Activated B cell treated with CpG ODN at 0.5 μM for 24 hours (primary cell): ENCODE measurements at regions not wholly inside any gene's neighbourhood (a gene's known extent, or its start where the extent isn't known, plus 50 kb on each side); places are given as distances from the start of the nearest gene placed in this dataset.

Source experiments
- ATAC-seq: fragments of 200-7000 bp; cut with Tn5 transposase; one replicate; pipeline ENCODE4 v1.10.0; 2021; ENCODE audit warnings: low read depth, mild to moderate bottlenecking, moderate library complexity
- CTCF ChIA-PET: fragments of 350-600 bp; sonication (Branson Sonifier 250); formaldehyde crosslinking; loops from one replicate; lab custom pipeline; 2021; ENCODE audit warnings: antibody characterized with exemption; lab: Charles Lee
- POLR2A ChIA-PET: fragments of 350-600 bp; sonication (Branson Sonifier 250); formaldehyde crosslinking; loops from one replicate; lab custom pipeline; 2021; ENCODE audit warnings: antibody characterized with exemption; lab: Charles Lee
- DNase-seq: peaks from one replicate; pipeline ENCODE4 v3.0.0; 2022
- H3K27ac Mint-ChIP-seq: one replicate; pipeline ENCODE4 v1.8.0; 2020; ENCODE audit warnings: mixed read lengths
- H3K27me3 Mint-ChIP-seq: one replicate; pipeline ENCODE4 v1.8.0; 2021; ENCODE audit warnings: mixed read lengths
- H3K36me3 Mint-ChIP-seq: one replicate; pipeline ENCODE4 v1.8.0; 2021; ENCODE audit warnings: low read depth, mixed read lengths
- H3K4me1 Mint-ChIP-seq: one replicate; pipeline ENCODE4 v1.8.0; 2021; ENCODE audit warnings: mixed read lengths
- H3K4me3 Mint-ChIP-seq: one replicate; pipeline ENCODE4 v1.8.0; 2020; ENCODE audit warnings: mild to moderate bottlenecking, mixed read lengths
- H3K9me3 Mint-ChIP-seq: one replicate; pipeline ENCODE4 v1.8.0; 2020; ENCODE audit warnings: mixed read lengths
- CTCF ChIP-seq: fragments of 200-600 bp; IDR thresholded peaks from one replicate; pipeline ENCODE4 v1.8.0; 2022; ENCODE audit warnings: antibody characterized with exemption, mild to moderate bottlenecking
- intact Hi-C: fragments of 100-400 bp; cut with micrococcal nuclease; formaldehyde crosslinking; loops from one replicate; pipeline ENCODE4 v1.15.1; 2024

- Mint-ChIP-seq H3K36me3 (no peaks in the 10 kb centered on the region), H3K9me3 (no peaks in the 10 kb centered on the region), H3K4me1 (no peaks in the 10 kb centered on the region), H3K27me3 (peaks cover 5% of the 10 kb centered on the region), H3K27ac (no peak overlapping the region), H3K4me3 (no peak overlapping the region)
- ChIA-PET CTCF (no interaction called here), POLR2A (no interaction called here)
- no peak for ATAC-seq
- no peak for TF ChIP-seq CTCF
- intact Hi-C loops: no loop called here
- DNase-seq: no peak
These were observed 393.3 kb upstream of the PRICKLE1 start for GRCh38 chr12:42982828-42983227.

- Mint-ChIP-seq H3K9me3 (no peaks in the 10 kb centered on the region), H3K4me3 (no peak overlapping the region), H3K4me1 (no peaks in the 10 kb centered on the region), H3K27ac (no peak overlapping the region), H3K36me3 (no peaks in the 10 kb centered on the region), H3K27me3 (peaks cover 5% of the 10 kb centered on the region)
- no peak for TF ChIP-seq CTCF
- no peak for ATAC-seq
- intact Hi-C loops: no loop called here
- DNase-seq: no peak
- CTCF ChIA-PET: no interaction called here
- POLR2A ChIA-PET: no interaction called here
These were observed 391.8 kb upstream of the PRICKLE1 start for GRCh38 chr12:42981379-42981778.

GRCh38 chr12:42980441-42980840, 390.9 kb upstream of the PRICKLE1 start:
- H3K27me3 Mint-ChIP-seq: peaks cover 5% of the 10 kb centered on the region
- no peak for TF ChIP-seq CTCF
- no peak overlapping the region for H3K27ac Mint-ChIP-seq
- H3K4me3 Mint-ChIP-seq: no peak overlapping the region
- peaks cover 3% of the 10 kb centered on the region for H3K9me3 Mint-ChIP-seq
- POLR2A ChIA-PET: no interaction called here
- no peaks in the 10 kb centered on the region for H3K36me3 Mint-ChIP-seq
- CTCF ChIA-PET: no interaction called here
- intact Hi-C loops: no loop called here
- no peak for ATAC-seq
- DNase-seq: no peak
- no peaks in the 10 kb centered on the region for H3K4me1 Mint-ChIP-seq

DNA sequence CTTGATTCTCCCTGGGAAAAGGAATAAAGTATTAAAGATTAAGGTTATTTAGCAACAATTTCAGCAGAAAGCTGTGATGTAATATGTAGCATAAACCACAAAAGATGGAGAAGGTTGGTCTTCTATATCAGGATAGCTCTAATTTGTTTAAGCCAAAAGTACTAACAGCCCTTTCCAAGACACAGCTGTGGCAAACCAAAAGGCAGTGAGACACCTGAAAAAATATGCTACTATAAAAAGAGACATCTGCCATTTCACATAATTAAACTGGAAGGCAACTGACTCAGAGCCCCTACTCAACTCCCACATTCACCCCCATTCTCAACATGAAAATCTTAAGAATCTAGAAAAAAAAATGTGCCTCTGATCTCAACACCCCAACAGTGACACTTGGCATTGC, 390.2 kb upstream of the PRICKLE1 start:
- ATAC-seq (no peak), DNase-seq (no peak)
- TF ChIP-seq CTCF: no peak
- CTCF ChIA-PET: no interaction called here
- intact Hi-C loops: no loop called here
- no peak overlapping the region for H3K4me3 Mint-ChIP-seq
- peaks cover 5% of the 10 kb centered on the region for H3K27me3 Mint-ChIP-seq
- no peaks in the 10 kb centered on the region for H3K36me3 Mint-ChIP-seq
- H3K4me1 Mint-ChIP-seq: no peaks in the 10 kb centered on the region
- POLR2A ChIA-PET: no interaction called here
- H3K27ac Mint-ChIP-seq: no peak overlapping the region
- peaks cover 6% of the 10 kb centered on the region for H3K9me3 Mint-ChIP-seq

DNA sequence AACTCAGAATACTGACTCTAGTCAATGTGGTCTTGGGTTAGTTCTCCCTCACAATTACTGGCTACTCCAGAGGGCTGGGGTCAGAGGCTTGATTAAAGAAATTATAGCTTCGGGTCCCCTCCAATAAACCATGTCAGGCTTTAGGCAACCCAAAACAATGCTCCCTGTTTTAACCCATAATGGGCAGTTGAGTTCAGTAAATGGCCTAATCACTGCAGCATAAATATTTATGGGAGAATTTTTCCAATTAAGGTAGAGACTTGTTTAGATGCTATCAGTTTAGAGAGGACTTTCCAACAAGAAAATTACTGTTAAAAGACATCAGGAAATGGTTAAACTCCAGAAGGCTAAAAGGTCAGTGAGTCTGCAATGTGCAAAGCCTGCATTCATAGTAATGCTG, 389.2 kb upstream of the PRICKLE1 start:
- ChIA-PET POLR2A (no interaction called here), CTCF (no interaction called here)
- DNase-seq (no peak), ATAC-seq (no peak)
- H3K36me3 Mint-ChIP-seq: no peaks in the 10 kb centered on the region
- no peak overlapping the region for H3K27ac Mint-ChIP-seq
- H3K9me3 Mint-ChIP-seq: peaks cover 6% of the 10 kb centered on the region
- intact Hi-C loops: no loop called here
- no peaks in the 10 kb centered on the region for H3K4me1 Mint-ChIP-seq
- peaks cover 5% of the 10 kb centered on the region for H3K27me3 Mint-ChIP-seq
- no peak overlapping the region for H3K4me3 Mint-ChIP-seq
- no peak for TF ChIP-seq CTCF
